Loucy (cell line): ENCODE measurements at regions not wholly inside any gene's neighbourhood (a gene's known extent, or its start where the extent isn't known, plus 50 kb on each side); places are given as distances from the start of the nearest gene placed in this dataset.

Experiments
- H2AFZ ChIP-seq: fragments of 200-600 bp; sonication (generic); 2 replicates; pipeline ENCODE4 v1.6.0; 2016; ENCODE audit warnings: antibody characterized with exemption, mild to moderate bottlenecking, low read length, moderate library complexity
- H3F3A ChIP-seq: fragments of 200-600 bp; 2 replicates; pipeline ENCODE4 v1.6.0; 2016; ENCODE audit warnings: antibody characterized with exemption, low read depth, mild to moderate bottlenecking
- H3K27me3 ChIP-seq: fragments of 200-600 bp; sonication (generic); 2 replicates; pipeline ENCODE4 v1.6.1; 2014; ENCODE audit warnings: low read length, mild to moderate bottlenecking; ENCODE audit not compliant: insufficient read depth, poor library complexity, severe bottlenecking
- H3K36me3 ChIP-seq: fragments of 200-600 bp; sonication (generic); 2 replicates; pipeline ENCODE4 v1.6.1; 2016; ENCODE audit warnings: low read length; ENCODE audit not compliant: insufficient read depth
- H3K4me1 ChIP-seq: fragments of 200-600 bp; sonication (generic); 2 replicates; pipeline ENCODE4 v1.5.1; 2014; ENCODE audit warnings: low read length, mild to moderate bottlenecking; ENCODE audit not compliant: insufficient read depth, poor library complexity, severe bottlenecking
- H3K4me2 ChIP-seq: fragments of 200-600 bp; sonication (generic); 2 replicates; pipeline ENCODE4 v1.6.0; 2014; ENCODE audit warnings: antibody characterized with exemption, low read length, low read depth, mild to moderate bottlenecking; ENCODE audit not compliant: poor library complexity, severe bottlenecking
- H3K4me3 ChIP-seq: fragments of 200-600 bp; sonication (generic); 2 replicates; pipeline ENCODE4 v1.5.1; 2014; ENCODE audit warnings: low read length, mild to moderate bottlenecking, mixed read lengths; ENCODE audit not compliant: poor library complexity, severe bottlenecking
- H3K79me2 ChIP-seq: fragments of 200-600 bp; sonication (generic); 2 replicates; pipeline ENCODE4 v1.6.1; 2014; ENCODE audit warnings: low read length; ENCODE audit not compliant: insufficient read depth
- H3K9ac ChIP-seq: fragments of 200-600 bp; sonication (generic); 2 replicates; pipeline ENCODE4 v1.6.0; 2014; ENCODE audit warnings: mild to moderate bottlenecking, low read depth, low read length, moderate library complexity; ENCODE audit not compliant: poor library complexity, severe bottlenecking
- H3K9me2 ChIP-seq: fragments of 200-600 bp; sonication (generic); replicated peaks from 2 replicates; pipeline ENCODE4 v1.6.1; 2016; ENCODE audit warnings: low read depth, low read length, mixed read lengths
- H3K9me3 ChIP-seq: fragments of 200-600 bp; sonication (generic); 2 replicates; pipeline ENCODE4 v1.6.1; 2014; ENCODE audit warnings: mild to moderate bottlenecking, antibody characterized with exemption, low read length, low read depth; ENCODE audit not compliant: insufficient read depth
- H4K20me1 ChIP-seq: fragments of 200-600 bp; sonication (generic); 2 replicates; pipeline ENCODE4 v1.6.0; 2014; ENCODE audit warnings: antibody characterized with exemption, low read length, mild to moderate bottlenecking; ENCODE audit not compliant: insufficient read depth, poor library complexity, severe bottlenecking
- CTCF ChIP-seq: fragments of 200-600 bp; sonication (generic); conservative IDR thresholded peaks from 2 replicates; pipeline ENCODE4 v1.5.1; 2014; ENCODE audit warnings: mild to moderate bottlenecking, antibody characterized with exemption, low read length
- EZH2phosphoT487 ChIP-seq: fragments of 200-600 bp; IDR thresholded peaks from 2 replicates; pipeline ENCODE4 v1.6.1; 2018; ENCODE audit warnings: antibody characterized with exemption, mild to moderate bottlenecking, moderate library complexity, borderline replicate concordance

- no peaks in the 10 kb centered on the region for H3K27me3 ChIP-seq
- no peaks in the 10 kb centered on the region for H3K9me3 ChIP-seq
- TF ChIP-seq EZH2phosphoT487 (no peak), CTCF (no peak)
- H3K9ac ChIP-seq: no peak overlapping the region
- no peaks in the 10 kb centered on the region for H3F3A ChIP-seq
- no peak overlapping the region for H3K4me3 ChIP-seq
- H3K9me2 ChIP-seq: no peaks in the 10 kb centered on the region
- no peak overlapping the region for H2AFZ ChIP-seq
- H3K79me2 ChIP-seq: no peaks in the 10 kb centered on the region
- no peaks in the 10 kb centered on the region for H3K36me3 ChIP-seq
- no peaks in the 10 kb centered on the region for H3K4me1 ChIP-seq
- H3K4me2 ChIP-seq: no peak overlapping the region
- no peaks in the 10 kb centered on the region for H4K20me1 ChIP-seq
Observed at GRCh38 chr1:74853756-74854155, 120.8 kb downstream of the TYW3 start.

- no peak for TF ChIP-seq CTCF
- no peak for TF ChIP-seq EZH2phosphoT487
- Histone ChIP-seq H3K9ac (no peak overlapping the region), H4K20me1 (no peaks in the 10 kb centered on the region), H3K27me3 (no peaks in the 10 kb centered on the region), H3K9me2 (no peaks in the 10 kb centered on the region), H3K36me3 (no peaks in the 10 kb centered on the region), H3K4me3 (no peak overlapping the region), H2AFZ (no peak overlapping the region), H3K79me2 (no peaks in the 10 kb centered on the region), H3K4me2 (no peak overlapping the region), H3K4me1 (no peaks in the 10 kb centered on the region), H3F3A (no peaks in the 10 kb centered on the region), H3K9me3 (no peaks in the 10 kb centered on the region; the same call in 1 of the 2 replicates)
Observed at GRCh38 chr1:74856174-74856573, 123.2 kb downstream of the TYW3 start.

- no peaks in the 10 kb centered on the region for H3K79me2 ChIP-seq
- H3K9ac ChIP-seq: no peak overlapping the region
- no peaks in the 10 kb centered on the region for H3K27me3 ChIP-seq
- no peaks in the 10 kb centered on the region for H4K20me1 ChIP-seq
- H3K9me2 ChIP-seq: no peaks in the 10 kb centered on the region
- H2AFZ ChIP-seq: no peak overlapping the region
- TF ChIP-seq EZH2phosphoT487 (no peak), CTCF (no peak)
- no peaks in the 10 kb centered on the region for H3K36me3 ChIP-seq
- no peaks in the 10 kb centered on the region; the same call in 1 of the 2 replicates for H3K9me3 ChIP-seq
- no peak overlapping the region for H3K4me3 ChIP-seq
- no peaks in the 10 kb centered on the region for H3K4me1 ChIP-seq
- no peaks in the 10 kb centered on the region for H3F3A ChIP-seq
- H3K4me2 ChIP-seq: no peak overlapping the region
Observed at GRCh38 chr1:74857676-74858075, 124.7 kb downstream of the TYW3 start.
